Fibroblast of villous mesenchyme (primary cell): ENCODE measurements at regions not wholly inside any gene's neighbourhood (a gene's known extent, or its start where the extent isn't known, plus 50 kb on each side); places are given as distances from the start of the nearest gene placed in this dataset.
A peak's percentile ranks its signal among the peaks of the same experiment; 100 is the strongest.

Experiments
- DNase-seq: peaks from one replicate; pipeline ENCODE4 v3.0.0-alpha.2; 2010; ENCODE audit warnings: low read depth
- H3K4me3 ChIP-seq: 2 replicates; pipeline ENCODE4 v1.5.1; 2011; ENCODE audit warnings: low read depth, mild to moderate bottlenecking, low read length
- TF ChIP-seq, protein P1 (sequence below): IDR thresholded peaks from 2 replicates; pipeline ENCODE4 v1.5.1; 2012; ENCODE audit warnings: low read depth, mild to moderate bottlenecking, low read length; ENCODE audit not compliant: insufficient read depth

DNA sequence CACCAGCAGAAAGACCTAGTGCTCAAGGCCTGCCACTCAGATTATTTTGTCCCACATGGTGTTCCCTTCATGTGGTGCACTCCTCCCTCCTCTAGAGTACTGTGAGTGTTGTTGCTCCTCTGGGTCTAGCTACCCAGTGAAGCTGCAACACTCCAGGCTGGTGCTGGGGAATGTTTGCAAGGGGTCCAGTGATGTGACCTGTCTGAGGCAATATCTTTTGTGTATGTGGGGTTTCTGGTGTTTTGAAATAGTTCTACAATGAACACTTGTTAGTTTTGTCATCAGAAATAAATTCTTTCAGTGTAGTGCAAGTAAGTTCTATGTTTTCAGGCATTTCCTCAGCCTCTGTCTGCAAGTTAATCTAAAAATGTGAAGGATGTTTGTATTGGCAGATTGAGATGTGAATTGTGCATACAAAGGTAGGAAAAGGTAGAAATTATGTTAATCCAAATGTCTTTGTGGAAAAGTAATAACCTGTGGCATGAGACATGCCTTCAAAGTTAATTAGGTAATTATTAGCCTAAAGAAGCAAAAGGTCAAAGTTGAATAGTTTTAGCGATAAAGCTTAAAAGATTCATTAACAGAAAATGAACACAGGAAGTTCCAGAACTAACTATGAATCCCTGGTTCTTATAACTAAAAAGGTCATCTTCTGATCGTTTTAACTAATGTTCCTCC lies 616.8 kb downstream of the LTN1 start:
- H3K4me3 ChIP-seq = no peak overlapping the region
- TF ChIP-seq, protein P1, sequence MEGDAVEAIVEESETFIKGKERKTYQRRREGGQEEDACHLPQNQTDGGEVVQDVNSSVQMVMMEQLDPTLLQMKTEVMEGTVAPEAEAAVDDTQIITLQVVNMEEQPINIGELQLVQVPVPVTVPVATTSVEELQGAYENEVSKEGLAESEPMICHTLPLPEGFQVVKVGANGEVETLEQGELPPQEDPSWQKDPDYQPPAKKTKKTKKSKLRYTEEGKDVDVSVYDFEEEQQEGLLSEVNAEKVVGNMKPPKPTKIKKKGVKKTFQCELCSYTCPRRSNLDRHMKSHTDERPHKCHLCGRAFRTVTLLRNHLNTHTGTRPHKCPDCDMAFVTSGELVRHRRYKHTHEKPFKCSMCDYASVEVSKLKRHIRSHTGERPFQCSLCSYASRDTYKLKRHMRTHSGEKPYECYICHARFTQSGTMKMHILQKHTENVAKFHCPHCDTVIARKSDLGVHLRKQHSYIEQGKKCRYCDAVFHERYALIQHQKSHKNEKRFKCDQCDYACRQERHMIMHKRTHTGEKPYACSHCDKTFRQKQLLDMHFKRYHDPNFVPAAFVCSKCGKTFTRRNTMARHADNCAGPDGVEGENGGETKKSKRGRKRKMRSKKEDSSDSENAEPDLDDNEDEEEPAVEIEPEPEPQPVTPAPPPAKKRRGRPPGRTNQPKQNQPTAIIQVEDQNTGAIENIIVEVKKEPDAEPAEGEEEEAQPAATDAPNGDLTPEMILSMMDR = no peak
- peak; percentile 50 for DNase-seq

DNA sequence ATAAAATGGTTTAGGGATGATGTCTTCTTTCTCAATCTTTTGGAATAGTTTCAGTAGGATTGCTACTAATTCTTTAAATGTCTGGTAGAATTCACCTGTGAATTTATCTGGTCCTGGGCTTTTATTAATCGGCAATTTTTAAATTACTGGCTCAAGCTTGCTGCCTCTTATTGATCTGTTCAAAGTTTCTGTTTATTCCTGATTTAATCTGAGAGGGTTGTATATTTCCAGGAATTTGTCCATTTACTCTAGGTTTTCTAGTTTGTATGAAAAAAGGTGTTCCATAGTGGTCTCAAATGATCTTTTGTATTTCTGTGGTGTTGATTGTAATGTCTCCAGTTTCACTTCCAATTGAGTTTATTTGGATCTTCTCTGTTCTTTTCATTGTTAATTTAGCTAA lies 617.8 kb downstream of the LTN1 start:
- no peak overlapping the region for H3K4me3 ChIP-seq
- TF ChIP-seq, protein P1 = no peak
- no peak for DNase-seq

DNA sequence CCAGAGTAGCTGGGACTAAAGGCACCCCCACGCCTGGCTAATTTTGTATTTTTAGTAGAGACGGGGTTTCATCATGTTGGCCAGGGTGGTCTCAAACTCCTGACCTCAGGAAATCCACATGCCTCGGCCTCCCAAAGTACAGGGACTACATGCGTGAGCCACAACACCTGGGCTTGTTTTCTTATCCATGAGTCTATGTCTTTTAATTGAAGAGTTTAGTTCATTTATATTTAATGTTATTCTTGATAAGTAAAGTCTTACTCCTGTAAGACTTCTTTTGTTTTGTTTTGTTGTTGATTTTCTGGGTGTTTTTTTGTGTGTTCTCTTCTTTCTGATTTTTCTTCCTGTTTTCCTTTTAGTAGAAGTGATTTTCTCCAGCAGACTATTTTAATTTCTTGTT lies 621.0 kb downstream of the LTN1 start:
- DNase-seq = no peak
- TF ChIP-seq, protein P1 = no peak

DNA sequence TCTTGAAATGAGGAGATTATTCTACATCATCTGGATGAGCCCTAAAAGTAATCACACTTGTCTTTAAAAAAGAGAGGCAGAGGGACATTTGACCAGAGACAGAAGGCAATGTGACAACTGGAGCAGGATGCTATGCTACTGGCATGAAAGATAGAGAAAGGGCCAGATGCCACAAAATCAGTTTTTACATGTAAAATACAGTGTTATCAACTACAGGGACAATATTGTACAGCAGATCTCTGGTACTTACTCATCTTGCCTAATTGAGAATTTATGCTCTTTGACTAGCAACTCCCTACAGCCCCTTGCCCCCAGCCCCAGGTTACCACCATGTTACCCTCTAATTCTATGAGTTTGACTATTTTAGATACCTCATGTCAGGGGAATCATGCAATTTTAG lies 633.4 kb downstream of the LTN1 start:
- TF ChIP-seq, protein P1 = no peak
- no peak for DNase-seq
- no peak overlapping the region for H3K4me3 ChIP-seq

More for the DNA sequence above, 621.0 kb downstream of the LTN1 start:
- H3K4me3 ChIP-seq = no peak overlapping the region

DNA sequence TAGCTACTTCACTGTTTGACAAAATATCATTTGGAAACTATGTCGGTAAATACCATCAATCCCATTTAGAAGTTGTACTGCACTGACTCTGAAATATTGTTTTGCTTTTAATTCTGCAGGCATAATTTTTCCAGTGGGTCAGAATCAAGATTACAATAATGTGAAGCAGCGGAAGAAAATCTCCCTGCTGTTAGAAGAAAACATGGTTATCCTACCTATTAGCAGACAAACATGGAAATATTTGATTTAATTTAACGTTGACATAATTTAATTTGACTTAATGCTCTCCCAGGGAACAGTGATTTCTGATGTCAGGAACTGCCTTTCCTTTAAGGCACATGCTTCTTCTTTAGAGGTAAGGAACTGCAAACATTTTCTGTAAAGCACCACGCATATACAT lies 634.0 kb downstream of the LTN1 start:
- TF ChIP-seq, protein P1 = no peak
- DNase-seq = no peak

DNA sequence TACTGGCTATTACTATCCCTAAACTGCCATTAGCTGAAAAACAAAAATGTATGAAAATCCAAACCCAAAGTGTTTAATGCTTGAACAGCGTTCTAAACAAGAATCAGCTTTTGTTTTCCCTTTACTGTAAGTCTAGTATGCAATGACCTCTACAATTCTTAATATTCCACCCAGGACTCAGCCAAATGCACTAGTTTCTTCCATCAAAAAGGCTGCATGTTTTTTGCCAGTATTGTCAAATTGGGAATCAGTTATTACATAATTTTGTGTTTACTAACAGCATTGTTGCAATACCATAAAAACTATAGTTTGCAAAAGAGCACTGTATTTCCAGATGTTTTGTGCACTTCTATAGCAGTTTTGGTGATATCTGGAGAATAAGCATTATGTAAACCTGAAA lies 634.5 kb downstream of the LTN1 start:
- DNase-seq = no peak
- no peak overlapping the region for H3K4me3 ChIP-seq
- TF ChIP-seq, protein P1 = no peak

More for the DNA sequence above, 634.0 kb downstream of the LTN1 start:
- no peak overlapping the region for H3K4me3 ChIP-seq

DNA sequence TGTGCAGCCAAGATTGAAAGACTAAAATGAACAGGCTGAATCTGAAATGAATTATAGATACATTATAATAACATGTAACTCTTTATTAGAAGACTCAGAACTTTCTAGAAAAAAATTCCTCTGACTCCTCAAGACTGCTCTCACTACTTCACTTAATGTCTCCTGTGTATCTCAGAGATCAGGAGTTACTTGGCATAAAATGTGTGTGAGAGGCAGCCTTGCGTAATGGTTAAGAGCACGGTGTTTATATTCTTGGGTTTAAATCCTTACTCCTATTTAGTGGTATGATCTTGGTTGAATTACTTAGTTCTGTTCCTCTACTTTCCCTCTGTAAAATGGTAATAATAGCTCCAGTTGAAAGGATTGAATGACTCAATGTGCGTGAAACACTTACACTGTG lies 634.9 kb downstream of the LTN1 start:
- TF ChIP-seq, protein P1 = no peak
- peak; percentile 59 for DNase-seq
- no peak overlapping the region for H3K4me3 ChIP-seq
